GM19397 (cell line): ENCODE measurements at regions not wholly inside any gene's neighbourhood (a gene's known extent, or its start where the extent isn't known, plus 50 kb on each side); places are given as distances from the start of the nearest gene placed in this dataset.

Source experiments
- ATAC-seq: cut with Tn5 transposase; IDR thresholded peaks from one replicate; pipeline ENCODE4 v1.9.1; 2021; ENCODE audit warnings: mild to moderate bottlenecking, moderate library complexity; ENCODE audit not compliant: unreplicated experiment

DNA sequence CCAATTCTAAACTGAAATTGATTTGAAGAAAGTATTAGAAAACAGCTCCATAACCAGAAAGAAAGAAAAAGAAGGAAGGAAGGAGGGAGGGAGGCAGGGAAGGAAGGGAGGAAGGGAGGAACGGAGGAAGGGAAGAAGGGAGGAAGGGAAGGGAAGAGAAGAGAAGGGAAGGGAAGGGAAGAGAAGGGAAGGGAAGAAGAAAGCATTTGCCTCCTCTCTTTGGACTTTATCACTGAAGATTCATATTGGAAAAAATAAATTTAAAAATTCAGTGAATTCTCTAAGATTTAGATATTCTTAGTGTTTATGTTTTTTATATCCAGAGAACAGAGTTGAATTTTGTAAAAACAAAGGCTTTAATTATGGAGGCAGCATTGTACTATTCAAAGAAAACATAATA is 68.5 kb upstream of the NXT1 start:
- ATAC-seq = no peak

DNA sequence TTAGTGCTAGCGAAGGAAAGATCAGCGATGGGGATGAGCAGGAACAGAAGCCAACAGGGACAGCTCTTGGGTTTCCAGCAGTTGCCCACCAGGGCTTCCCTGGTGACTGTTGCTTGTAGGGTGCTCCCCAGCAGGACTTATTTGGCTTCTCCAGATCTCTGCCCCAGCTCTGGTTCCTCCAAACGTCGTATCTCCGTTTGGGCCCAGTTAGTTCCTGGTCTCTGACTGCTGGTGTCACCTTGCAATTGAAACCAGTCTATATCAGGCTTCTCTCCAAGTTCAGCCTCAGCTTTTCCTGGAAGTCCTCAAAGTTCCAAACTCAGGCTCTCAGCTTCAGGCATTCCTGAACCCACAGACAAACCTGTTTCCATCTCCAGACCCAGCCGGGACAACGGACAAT is 70.8 kb upstream of the NXT1 start:
- no peak for ATAC-seq

DNA sequence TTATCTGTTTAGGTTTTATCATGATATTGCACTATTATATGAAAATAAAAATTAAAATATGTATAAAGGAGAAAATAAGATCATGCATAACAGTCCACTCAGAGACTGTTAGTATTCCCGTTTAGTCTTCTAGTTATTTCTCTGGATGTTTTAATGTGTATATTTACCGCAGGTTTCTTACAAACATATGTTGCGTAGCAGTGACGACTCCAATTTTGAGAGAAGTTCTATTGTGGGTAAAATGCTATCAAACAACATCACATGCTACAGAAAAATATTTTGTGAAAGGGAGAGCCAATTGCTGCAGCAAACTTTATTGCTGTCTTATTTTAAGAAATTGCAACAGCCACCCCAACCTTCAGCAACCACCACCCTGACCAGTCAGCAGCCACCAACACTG is 72.4 kb upstream of the NXT1 start:
- ATAC-seq = no peak

DNA sequence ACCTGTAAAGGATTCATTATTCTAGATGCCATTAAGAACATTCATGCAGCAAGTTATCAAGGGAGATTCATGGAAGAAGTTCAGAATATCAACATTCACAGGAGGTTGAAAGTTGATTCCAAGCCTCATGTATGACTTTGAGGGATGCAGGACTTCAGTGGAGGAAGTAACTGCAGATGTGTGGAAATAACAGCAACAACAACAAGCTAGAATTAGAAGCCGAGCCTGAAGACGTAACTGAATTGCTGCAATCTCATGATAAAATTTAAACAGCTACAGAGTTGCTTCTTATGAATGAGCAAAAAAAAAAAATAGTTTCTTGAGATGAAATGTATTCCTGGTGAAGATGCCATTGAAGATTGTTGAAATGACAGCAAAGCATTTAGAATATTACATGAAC is 73.3 kb upstream of the NXT1 start:
- ATAC-seq = no peak

DNA sequence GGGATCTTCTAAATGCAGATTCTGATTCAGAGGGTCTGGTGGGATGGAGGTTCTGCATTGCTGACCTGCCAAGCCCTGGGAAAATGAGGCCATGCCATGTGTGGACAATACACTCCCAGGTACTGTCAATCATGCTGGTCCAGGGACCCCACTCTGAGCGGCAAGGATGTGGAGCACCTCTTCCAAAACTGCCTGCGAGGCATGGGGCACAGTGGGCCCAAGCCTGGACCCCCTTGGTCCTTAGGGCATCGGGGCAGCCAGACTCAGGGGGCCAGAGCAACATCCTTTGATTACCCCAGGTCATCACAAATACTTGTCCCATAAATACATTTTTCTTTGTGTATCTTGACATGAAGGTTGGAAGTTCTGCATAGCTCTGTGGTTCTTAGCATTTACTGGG is 76.8 kb upstream of the NXT1 start:
- ATAC-seq = no peak

DNA sequence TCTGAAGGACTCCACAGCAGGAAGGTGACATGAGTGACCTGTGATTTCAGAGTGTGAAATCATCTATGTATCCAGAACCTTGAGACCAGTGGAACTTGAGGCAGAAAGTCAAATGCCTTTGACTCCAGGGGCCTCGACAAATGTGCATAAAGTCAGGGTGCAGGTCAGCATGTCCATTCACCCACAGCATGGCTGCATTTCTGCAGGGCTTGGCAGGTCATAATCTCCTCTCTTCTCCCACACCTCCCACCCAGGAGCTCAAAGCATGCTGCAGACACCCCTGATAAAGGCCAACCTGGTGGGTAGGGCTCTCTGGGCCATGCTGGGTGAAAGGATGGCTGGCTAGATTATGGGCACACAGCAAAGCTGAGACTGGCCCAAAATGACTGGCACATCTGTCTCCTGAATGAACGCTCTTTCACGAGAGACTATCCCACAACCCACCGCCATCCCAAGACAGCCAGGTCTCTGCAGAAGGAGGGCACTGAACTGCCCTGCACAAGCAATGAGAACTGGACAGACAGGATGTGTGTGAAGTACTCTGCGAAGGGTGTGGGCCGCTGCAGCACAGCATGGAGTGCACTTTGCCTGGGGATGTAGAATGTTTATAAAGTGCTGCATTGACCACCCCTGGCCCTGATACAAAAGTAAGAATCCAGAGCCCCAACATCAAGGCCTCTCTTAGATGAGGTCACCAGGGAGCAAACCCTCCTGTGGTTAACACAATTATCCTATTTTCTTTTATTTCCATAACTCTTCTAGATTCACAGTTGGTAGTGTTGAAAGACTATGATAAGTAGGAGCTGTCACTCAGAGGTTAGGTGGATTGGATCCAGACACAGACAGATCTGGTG is 78.2 kb upstream of the NXT1 start:
- no peak for ATAC-seq

DNA sequence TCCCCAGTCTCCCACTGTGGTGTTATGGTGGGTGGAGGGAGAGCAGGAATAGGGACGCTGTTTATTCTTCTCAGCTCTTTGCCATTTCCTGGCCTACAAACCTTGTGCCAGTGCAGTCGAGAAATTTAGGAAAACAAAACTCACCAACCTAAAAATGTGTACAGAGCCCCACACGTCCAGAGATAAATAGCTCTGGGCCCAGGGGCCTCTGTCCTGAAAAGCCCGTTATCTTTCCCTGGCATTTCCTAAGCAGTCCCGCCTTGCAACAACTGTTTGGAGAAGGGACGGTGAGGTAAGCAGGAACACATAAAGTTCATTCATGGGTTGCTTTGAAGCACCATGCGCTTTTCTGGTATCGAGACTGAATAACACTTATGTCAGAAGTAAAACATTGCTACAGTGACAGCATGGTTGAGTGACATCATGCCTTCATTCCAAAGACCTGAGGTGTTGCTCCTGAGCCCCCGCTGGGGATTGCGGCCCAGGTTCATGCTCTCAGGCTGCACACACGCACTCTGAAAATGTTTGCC is 80.1 kb upstream of the NXT1 start:
- ATAC-seq = no peak

DNA sequence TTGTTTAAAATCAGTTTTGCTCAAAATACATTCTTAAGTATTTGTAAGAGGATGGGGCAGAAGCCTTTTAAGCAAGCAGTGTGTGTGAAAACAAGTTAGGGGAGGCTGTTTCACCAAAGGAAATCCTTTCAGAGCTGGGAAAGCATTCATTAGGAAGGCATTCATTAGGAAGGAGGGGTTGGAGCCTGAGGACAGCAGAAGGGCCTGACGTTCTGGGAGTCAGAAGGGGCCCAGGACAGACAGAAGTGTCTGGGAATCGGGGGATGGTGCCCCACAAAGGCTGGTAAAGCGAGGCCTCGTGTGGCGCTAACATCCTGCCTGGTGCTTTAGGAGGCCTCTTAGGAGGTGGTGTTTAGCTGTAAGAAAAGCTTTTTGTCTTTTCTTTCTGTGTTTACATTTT is 80.6 kb upstream of the NXT1 start:
- ATAC-seq = no peak

DNA sequence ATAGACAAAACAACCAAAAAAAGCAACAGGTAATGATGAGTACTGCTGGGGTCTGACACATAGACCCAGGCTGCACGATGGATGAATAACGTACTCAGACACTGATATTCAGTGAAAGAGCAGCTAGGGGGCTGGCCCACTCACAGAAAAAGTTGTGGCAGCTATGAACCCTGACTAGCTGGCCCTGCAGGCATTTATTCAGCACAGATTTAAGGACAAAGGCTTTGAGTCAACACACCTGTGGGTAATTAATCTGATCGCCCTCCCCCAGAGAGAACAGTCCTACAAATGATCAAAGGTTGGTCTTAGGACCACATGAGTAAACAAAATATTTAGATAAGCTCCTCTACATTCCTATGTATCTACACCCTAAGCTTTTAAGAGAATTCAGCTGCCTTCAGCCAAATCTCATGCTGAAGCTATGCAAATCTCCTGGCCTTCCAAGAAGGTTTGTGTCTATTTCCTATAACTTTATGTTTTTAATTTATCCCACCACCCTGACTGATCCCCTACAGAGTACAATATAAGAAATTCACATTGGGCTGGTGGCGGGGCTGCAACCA is 81.7 kb upstream of the NXT1 start:
- ATAC-seq = no peak

DNA sequence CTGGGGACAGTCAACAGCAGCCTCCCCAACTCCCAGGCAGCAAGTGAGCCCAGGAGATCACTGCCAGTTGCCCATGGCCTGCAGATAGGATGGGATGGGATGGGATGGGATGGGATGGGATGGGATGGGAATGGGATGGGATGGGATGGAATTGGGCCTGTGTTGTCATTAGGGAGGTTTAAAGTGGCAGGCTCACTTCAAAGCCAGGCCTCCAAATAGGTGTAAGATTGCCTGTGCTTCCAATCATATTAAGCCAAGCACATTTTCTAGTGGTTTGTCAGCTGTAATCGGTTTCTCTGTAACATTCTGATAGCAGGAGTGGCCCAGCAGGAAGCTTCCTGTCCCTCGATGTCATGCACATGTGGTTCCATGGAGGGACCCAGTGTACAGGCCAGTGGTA is 82.7 kb upstream of the NXT1 start:
- ATAC-seq = no peak

DNA sequence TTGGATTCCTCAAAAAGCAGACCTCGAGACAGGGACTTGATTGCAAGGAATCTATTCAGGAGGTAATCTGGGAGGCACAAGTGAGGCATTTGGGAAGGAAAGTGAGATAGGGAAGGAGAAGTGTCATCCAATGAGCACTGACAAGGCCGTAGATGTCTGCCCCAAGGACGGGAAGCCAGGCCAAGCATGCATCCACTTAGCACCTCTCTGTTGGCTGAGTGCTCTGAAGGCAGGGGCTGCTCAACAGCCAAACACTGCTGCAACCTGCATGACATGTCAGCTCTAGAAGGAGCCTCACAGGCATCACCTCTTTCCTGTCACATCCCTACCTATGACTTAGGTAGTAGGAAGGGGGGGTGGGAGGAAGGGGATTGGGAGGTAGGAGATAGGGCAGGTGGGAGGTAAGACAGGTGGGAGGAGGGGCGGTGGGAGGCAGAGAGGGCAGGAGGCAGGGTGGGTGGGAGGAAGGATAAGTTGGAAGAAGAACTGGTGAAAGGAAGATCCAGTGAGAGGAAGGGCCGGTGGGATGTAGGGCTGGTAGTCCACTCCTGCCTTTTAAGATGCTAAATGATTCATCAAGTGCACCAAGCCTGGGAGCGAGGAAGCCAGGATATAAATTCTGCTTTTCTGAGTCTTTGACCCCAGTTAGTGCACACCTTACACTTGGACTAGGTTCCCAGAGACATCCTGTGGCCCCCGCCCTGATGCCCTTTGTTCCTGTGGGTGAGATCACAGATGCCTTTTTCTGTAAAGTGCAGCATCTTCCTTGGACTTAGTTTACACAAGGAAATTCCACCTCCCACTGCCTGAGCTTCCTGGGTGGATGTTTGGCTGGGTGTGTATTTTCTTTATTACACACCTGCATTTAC is 83.8 kb upstream of the NXT1 start:
- no peak for ATAC-seq

DNA sequence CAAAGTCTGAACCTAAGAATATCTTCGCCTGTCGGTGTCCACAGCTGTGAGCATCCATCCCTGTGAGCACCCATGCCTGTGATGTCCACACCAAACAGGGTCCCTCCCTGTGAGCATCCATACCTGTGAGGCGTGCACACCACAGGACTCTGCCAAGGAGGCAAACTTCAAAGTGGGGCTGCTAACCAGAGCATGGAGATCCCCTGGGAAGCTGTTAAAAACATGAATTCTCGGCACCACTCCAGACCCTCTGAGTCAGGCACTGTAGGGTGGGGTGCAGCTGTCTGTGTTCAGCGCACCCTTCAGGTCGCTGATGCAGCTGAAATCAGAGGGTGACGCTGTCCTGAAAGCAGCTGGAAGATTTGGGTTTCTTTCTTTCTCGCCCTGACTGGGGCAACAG is 85.4 kb upstream of the NXT1 start:
- ATAC-seq = no peak

DNA sequence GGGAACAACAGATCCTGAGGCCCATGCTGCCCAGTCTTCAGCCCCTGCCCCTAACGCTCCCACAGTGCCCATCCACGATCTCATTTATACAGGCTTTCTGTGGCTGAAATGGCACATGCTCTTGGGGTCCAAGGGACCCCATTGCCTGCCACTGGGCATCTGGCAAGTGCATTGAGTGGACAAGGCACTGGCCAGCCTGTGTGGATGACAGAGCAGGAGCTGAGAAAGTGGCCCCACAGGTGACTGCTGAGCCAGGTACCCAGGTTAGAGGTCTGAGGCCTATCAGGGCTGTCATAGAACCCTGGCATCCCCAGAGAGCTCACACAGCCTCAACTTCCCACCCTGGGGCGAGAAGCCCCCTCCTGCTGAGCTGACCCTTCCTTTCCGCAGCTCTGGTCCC is 86.0 kb upstream of the NXT1 start:
- no peak for ATAC-seq

DNA sequence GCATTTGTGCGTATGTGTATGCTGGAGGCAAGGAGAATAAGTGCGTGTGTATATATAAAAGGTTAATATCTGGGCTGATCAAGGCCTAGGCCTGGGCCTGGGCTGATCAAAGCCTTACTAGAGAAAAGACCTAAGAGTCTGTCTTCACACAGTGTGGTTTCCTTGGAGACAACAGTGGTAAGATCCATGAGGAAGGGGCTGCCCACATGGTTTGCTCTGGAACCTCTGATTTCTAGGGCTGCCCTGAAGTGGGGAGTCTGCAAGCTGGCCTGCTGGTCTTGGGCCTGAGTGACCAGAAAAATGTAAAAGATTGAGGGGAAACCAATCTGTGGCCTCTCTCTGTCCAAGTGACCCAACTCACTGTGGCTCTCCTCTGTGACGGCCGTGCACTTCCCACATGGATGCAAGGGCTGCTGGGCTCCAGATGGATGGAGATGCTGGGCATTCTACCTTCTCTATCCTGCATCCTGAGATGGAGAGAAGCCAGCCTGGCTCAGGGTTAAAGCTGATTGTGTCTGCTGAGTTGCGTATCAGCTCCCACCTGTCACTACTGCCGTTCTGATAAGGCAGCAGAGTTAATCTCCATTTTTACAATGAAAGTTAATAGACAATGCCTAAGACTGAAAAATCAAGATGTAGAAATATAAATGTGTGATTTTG is 90.3 kb upstream of the NXT1 start:
- ATAC-seq = no peak

DNA sequence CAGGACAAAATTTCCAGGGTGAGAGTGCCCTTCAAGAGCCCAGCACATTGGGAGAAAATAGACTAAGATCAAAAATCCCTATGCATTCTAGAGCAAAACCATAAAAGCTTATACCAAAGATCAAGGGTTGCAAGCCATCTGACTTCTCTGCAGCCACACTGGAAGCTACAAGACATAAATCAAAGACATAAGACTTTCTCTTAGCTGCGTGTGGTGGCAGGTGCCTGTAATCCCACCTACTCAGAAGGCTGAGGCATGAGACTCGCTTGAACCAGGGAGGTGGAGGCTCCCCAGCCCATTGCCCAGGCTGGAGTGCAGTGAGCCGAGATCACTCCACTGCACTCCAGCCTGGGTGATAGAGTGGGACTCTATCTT is 91.9 kb upstream of the NXT1 start:
- no peak for ATAC-seq

DNA sequence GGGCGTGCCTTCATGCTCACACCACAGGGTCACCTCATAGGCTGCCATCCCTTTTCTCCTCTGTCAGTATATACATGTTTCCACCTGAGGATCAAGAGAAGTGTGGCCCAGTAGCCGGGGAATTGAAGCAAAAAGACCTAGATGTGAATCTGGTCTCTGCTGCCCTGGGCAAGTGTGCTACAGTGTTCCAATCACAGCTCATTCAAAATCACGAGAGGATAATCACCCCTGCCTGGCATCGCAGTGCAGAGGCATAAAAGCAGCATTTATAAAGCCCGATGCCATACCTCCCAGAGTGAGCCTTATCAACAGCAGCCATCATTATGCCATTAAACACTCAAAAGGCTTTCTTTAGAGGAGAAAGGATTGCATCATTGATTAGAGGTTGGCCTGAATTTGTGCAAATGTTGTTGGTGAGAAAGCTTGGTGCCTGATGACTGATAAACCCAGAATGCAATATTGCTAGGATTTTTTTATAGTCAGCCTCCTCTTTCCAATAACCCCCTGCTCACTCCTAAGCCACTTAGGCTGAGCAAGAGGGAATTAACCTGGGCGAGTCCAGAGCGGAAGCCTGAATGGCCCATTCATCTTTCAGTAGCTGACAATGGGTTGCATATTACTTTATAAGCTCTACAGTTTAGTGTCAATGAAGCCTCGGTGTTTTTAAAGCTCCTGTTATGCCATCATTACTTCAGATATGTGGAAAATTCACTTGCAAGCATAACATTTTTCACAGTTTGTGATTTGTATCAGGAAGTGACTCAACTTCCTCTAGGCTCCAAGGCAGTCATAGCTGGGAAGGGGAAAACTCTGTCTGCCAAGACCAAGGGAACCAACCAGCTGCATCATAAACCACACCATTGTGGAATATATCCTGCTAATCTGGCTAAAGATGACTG is 92.5 kb upstream of the NXT1 start:
- no peak for ATAC-seq

DNA sequence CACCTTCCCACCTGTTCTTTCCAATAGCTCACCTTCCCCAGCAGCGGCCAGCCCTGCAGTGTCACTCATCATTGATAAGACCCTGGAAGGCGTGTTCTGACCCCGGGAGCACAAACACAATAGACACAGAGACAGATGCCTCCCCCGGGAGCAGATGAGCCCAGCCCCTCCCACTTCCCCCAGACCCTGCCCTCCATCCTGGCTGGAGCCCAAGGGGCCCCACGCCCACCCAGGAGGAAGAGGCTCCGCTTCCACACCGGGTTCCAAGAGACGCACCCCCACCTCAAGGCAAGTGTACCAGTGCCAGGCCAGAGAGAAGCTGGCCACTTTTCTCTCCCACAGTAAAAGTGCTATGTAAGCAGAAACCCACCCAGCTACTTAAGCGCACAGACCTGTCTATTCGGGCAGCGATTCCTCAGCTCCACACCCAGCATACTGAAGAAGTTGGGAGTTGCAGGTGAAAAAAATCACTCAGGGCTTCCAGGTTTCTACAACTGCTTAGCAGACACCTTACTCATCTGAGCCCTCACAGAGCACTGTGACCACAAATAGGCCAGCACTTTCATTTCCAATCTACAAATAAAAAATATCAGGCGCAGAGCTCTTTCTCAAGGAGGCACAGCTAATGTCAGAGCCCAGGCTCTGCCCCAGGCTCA is 93.4 kb upstream of the NXT1 start:
- no peak for ATAC-seq

DNA sequence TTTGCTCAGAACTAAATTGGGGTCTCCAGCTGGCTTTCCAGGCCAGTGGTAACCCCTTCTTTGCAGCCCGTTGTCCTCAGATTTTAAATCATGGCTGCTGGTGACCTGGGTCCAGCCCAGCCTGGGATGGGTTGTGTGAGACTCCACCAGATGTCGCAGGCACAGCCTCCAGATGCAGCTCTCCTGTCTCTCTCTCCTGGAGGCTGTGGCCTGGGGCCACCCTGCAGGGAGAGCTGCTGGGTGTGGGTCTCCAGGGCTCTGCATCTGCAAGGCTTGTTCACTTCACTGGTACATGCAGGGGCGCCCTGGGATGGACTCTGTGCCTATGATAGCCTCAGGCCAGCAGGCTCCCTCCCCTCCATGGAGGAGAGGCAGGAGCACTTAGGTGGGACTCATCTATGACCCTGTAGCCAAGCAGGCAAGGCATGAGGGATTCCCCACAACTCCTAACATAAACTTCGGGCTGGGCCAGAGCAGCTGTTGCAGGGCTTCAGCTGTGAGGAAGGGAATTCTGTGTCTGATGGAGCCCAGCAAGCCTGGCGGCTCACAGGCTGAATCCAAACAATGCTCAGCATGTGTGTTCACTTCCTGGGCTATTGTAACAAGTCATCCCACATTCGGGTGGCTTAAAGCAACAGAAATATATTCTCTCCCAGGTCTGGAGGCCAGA is 94.7 kb upstream of the NXT1 start:
- ATAC-seq = no peak

DNA sequence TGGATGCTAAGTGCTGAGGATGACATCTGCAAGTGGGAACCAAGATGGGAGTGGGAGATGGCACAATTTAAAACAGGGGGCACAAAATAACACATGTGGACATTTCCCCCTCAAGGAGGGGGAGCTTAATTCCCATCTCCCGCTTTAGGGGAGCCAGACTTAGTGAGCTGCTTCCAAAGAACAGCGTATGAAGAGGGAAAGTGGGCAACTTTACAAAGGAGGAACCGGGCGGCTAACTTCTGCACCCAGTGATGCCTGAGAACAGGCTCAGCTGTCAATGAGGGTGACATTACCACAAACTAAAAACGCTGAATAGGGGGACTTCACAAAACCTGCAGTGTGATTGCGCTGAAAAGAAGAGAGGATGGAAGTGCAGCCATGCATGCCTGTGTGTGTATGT is 95.5 kb upstream of the NXT1 start:
- ATAC-seq = no peak
